ENCODE measurements at regions not wholly inside any gene's neighbourhood (a gene's known extent, or its start where the extent isn't known, plus 50 kb on each side); places are given as distances from the start of the nearest gene placed in this dataset.
A peak's percentile ranks its signal among the peaks of the same experiment; 100 is the strongest.

DNA sequence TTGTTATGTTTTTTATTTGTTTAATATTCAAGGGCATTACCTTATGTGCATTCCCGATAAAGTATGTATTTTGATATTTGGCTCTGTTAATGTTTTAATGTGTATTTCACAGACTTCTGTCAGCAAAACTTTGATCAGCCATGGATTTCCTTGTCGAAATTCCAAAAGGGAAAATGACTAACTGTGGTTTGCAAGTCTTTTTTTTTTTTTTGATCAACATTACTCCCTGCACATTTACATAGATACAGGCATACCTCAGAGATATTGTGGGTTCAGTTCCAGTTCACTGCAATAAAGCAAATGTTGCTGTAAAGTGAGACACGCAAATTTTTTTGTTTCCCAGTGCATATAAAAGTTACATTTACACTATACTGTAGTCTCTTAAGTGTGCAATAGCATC is 351.9 kb downstream of the CXCL12 start:
- intact Hi-C loops (cut with DNase I) = no loop called here
- H3K9me3 ChIP-seq = no peaks in the 10 kb centered on the region
- no peaks in the 10 kb centered on the region for H3K27me3 ChIP-seq
- TF ChIP-seq, protein P1, sequence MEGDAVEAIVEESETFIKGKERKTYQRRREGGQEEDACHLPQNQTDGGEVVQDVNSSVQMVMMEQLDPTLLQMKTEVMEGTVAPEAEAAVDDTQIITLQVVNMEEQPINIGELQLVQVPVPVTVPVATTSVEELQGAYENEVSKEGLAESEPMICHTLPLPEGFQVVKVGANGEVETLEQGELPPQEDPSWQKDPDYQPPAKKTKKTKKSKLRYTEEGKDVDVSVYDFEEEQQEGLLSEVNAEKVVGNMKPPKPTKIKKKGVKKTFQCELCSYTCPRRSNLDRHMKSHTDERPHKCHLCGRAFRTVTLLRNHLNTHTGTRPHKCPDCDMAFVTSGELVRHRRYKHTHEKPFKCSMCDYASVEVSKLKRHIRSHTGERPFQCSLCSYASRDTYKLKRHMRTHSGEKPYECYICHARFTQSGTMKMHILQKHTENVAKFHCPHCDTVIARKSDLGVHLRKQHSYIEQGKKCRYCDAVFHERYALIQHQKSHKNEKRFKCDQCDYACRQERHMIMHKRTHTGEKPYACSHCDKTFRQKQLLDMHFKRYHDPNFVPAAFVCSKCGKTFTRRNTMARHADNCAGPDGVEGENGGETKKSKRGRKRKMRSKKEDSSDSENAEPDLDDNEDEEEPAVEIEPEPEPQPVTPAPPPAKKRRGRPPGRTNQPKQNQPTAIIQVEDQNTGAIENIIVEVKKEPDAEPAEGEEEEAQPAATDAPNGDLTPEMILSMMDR (IDR thresholded peaks at IDR 0.05) = no peak
- H3K4me3 ChIP-seq = no peak overlapping the region
- no peaks in the 10 kb centered on the region for H3K4me1 ChIP-seq
- H3K36me3 ChIP-seq = no peaks in the 10 kb centered on the region
- H3K9ac ChIP-seq (ENCODE audit: low read depth in 2 of 2, low read length in 2 of 2) = no peak overlapping the region
- no peak for DNase-seq
- no peak overlapping the region for H3K27ac ChIP-seq

DNA sequence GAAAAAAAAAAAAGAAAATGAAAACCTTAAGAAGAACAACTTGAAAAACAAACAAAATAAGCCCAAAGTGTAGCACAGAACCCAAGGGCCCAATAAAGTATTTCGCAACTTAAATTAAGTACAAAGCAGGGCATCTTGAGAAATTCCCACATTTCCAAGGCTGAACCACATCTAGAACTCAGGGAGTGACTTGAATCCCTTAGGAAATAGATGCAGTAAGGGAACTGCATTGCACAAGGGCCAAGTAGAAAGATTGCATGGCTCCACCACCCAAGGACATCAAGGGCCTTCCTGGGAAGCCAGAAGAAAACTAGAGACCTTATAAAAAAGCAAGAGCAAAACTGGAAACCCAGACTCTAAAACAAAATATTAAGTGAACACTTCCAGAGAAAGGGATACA is 352.7 kb downstream of the CXCL12 start:
- no peaks in the 10 kb centered on the region for H3K4me1 ChIP-seq
- H3K9ac ChIP-seq (ENCODE audit: low read depth in 2 of 2, low read length in 2 of 2) = no peak overlapping the region
- H3K36me3 ChIP-seq = no peaks in the 10 kb centered on the region
- H3K9me3 ChIP-seq = no peaks in the 10 kb centered on the region
- peak; percentile 6 for DNase-seq
- no peak overlapping the region for H3K27ac ChIP-seq
- no peak overlapping the region for H3K4me3 ChIP-seq
- intact Hi-C loops (cut with DNase I) = no loop called here
- TF ChIP-seq, protein P1 (IDR thresholded peaks at IDR 0.05) = no peak
- H3K27me3 ChIP-seq = no peaks in the 10 kb centered on the region

DNA sequence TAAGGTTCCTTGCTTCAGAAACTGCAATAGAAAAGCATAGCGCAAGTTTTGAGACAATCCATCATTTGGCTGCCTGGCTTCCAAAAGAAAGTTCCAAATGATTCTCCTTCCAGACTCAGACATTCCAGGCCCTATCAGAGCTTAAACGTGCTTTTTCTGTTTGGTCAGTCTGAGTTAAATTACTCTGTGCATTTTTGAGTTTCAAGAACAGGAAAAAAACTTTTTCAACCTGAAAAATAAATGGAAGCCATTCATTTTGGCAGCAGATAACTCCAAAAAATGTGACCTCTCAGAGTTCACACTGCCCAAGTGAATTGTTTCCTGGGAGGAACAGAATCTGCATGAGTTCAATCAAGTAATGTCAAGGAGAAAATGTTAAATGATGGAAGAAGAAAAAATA is 354.2 kb downstream of the CXCL12 start:
- intact Hi-C loops (cut with DNase I) = no loop called here
- H3K27ac ChIP-seq = no peak overlapping the region
- H3K27me3 ChIP-seq = no peaks in the 10 kb centered on the region
- DNase-seq = peak; percentile 3
- no peak overlapping the region for H3K9ac ChIP-seq (ENCODE audit: low read depth in 2 of 2, low read length in 2 of 2)
- TF ChIP-seq, protein P1 (IDR thresholded peaks at IDR 0.05) = no peak
- no peak overlapping the region for H3K4me3 ChIP-seq
- no peaks in the 10 kb centered on the region for H3K4me1 ChIP-seq
- no peaks in the 10 kb centered on the region for H3K36me3 ChIP-seq
- H3K9me3 ChIP-seq = no peaks in the 10 kb centered on the region

DNA sequence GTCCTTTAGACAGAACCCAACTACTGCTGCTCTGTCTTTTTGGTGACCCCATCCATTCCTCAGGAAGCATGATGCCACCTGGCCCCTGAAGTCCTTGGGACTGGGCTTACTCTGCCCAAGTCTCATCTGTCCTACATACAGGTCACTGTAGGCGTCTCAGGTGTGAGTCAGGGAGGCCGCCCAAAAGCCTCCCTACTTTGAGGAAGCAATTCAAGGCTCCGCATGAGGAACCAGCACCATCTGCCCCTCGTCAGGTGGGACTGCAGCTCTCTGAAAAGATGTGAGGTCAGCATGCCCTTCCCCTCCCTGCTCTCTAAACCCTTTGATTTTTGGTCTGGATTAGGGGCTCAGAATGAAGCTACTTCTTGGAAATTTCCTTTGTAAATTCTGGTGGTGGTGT is 354.8 kb downstream of the CXCL12 start:
- peak; percentile 3 for DNase-seq
- intact Hi-C loops (cut with DNase I) = no loop called here
- Histone ChIP-seq H3K36me3 (no peaks in the 10 kb centered on the region), H3K27ac (no peak overlapping the region), H3K9ac (ENCODE audit: low read depth in 2 of 2, low read length in 2 of 2) (no peak overlapping the region), H3K4me3 (no peak overlapping the region), H3K9me3 (no peaks in the 10 kb centered on the region), H3K4me1 (no peaks in the 10 kb centered on the region), H3K27me3 (no peaks in the 10 kb centered on the region)
- TF ChIP-seq, protein P1 (IDR thresholded peaks at IDR 0.05) = no peak

DNA sequence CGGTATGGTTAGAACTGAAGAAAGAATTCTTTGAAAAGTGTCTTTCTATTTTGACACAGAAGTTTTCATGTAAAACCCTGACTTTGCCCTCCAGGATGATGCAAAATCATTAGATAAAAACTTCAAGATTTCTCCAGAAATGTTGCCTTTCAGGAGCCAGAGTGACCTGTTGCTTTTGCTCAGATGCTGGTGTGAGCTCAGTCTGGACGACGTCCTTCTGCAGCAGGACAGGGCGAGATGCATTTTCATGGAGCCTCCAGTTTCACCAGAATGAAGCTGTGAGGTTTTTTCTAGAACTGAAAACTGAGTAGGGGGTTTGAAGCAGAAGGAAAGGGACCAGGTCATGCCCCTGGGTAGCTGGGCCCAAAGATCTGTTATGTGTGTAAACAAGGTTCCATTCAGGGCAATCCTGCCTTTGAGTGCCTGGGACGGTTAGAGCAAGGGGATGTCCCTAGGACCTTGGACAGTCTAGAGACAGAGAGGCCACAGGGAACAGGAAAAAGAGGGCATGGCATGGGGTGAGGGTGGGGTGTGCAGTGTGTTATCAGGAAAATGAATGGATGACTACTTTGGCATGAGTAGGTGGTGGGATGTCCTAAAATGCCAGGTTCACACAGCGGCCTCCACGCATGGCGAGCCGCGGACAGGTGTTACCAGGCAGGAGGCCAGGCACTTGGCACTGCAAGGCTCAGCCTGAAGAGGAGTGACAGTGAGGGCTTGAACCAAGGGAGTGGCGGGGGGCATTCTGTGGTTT is 356.3 kb downstream of the CXCL12 start:
- intact Hi-C loops (cut with DNase I) = loop anchor here (10.0 kb wide), 1 partner anchor 334 kb away; no protein-coding TSS in a partner anchor
- peak; percentile 12 for DNase-seq
- TF ChIP-seq, protein P1 (IDR thresholded peaks at IDR 0.05) = no peak
- H3K9ac ChIP-seq (ENCODE audit: low read depth in 2 of 2, low read length in 2 of 2) = no peak overlapping the region
- H3K27me3 ChIP-seq = no peaks in the 10 kb centered on the region
- no peak overlapping the region for H3K27ac ChIP-seq
- H3K4me3 ChIP-seq = no peak overlapping the region
- no peaks in the 10 kb centered on the region for H3K4me1 ChIP-seq
- H3K36me3 ChIP-seq = no peaks in the 10 kb centered on the region
- H3K9me3 ChIP-seq = no peaks in the 10 kb centered on the region
